GM12878 (cell line): ENCODE measurements at regions not wholly inside any gene's neighbourhood (a gene's known extent, or its start where the extent isn't known, plus 50 kb on each side); places are given as distances from the start of the nearest gene placed in this dataset.

Experiments
- ATAC-seq: fragments of 200-7000 bp; cut with Tn5 transposase; 3 replicates; pipeline ENCODE4 v1.9.1; 2020; ENCODE audit warnings: mild to moderate bottlenecking, moderate library complexity
- BruUV-seq: library from RNA; stranded (reverse); fragments of 400-500 nt; replicated peaks from 2 replicates; lab custom pipeline; 2021; lab: Mats Ljungman, UMichigan
- CTCF ChIA-PET: fragments of 300-600 bp; sonication (Branson Sonifier 250); formaldehyde crosslinking; extraction: SDS; loops from one replicate; lab custom pipeline; 2021; ENCODE audit warnings: inconsistent platforms; lab: Yijun Ruan, JAX
- POLR2A ChIA-PET: fragments of 350-600 bp; formaldehyde crosslinking; extraction: SDS; loops from one replicate; lab custom pipeline; 2021; ENCODE audit warnings: inconsistent platforms; lab: Charles Lee
- RAD21 ChIA-PET: fragments of 300-600 bp; sonication (Branson Sonifier 250); formaldehyde crosslinking; loops from one replicate; lab custom pipeline; 2023; ENCODE audit warnings: antibody characterized with exemption; ENCODE audit not compliant: unreplicated experiment; lab: Charles Lee
- SMC1A ChIA-PET: fragments of 300-600 bp; sonication (Branson Sonifier 250); formaldehyde crosslinking; loops from one replicate; lab custom pipeline; 2023; ENCODE audit not compliant: unreplicated experiment, uncharacterized antibody; lab: Charles Lee
- DNase-seq: peaks from one replicate; pipeline ENCODE4 v3.0.0-alpha.2; 2011; ENCODE audit warnings: low read depth, low spot score
- FAIRE-seq: peaks from 3 replicates; lab custom pipeline; 2011; peaks lifted over from hg19 to GRCh38; lab: Jason Lieb, UNC
- H2AFZ ChIP-seq: 2 replicates; pipeline ENCODE4 v1.6.0; 2011; ENCODE audit warnings: low read depth, low read length, control low read depth; ENCODE audit not compliant: control insufficient read depth
- H3K27ac ChIP-seq: 2 replicates; pipeline ENCODE4 v1.5.1; 2011; ENCODE audit warnings: control low read depth; ENCODE audit not compliant: control insufficient read depth, insufficient read depth
- H3K27me3 ChIP-seq, 2 experiments: replicated peaks in 1 of 2; 2 replicates each; pipeline versions ENCODE4 v1.6.0 to v1.6.1; 2011; ENCODE audit warnings: low read length in 1 of 2; ENCODE audit not compliant: control insufficient read depth in 2 of 2, insufficient read depth in 2 of 2
- H3K36me3 ChIP-seq, 2 experiments: 2 replicates each; pipeline ENCODE4 v1.5.1; 2011; ENCODE audit warnings: low read length in 1 of 2; ENCODE audit not compliant: control insufficient read depth in 2 of 2, insufficient read depth in 2 of 2
- H3K4me1 ChIP-seq: 2 replicates; pipeline ENCODE4 v1.6.1; 2011; ENCODE audit warnings: mild to moderate bottlenecking, low read length, moderate library complexity, mixed read lengths; ENCODE audit not compliant: control insufficient read depth, insufficient read depth
- H3K4me2 ChIP-seq: 2 replicates; pipeline ENCODE4 v1.6.0; 2011; ENCODE audit warnings: control low read depth; ENCODE audit not compliant: control insufficient read depth, insufficient read depth
- H3K4me3 ChIP-seq: fragments of 200-600 bp; sonication (generic); 2 replicates; pipeline ENCODE4 v1.5.1; 2016
- H3K79me2 ChIP-seq: 2 replicates; pipeline ENCODE4 v1.6.0; 2011; ENCODE audit warnings: low read length; ENCODE audit not compliant: control insufficient read depth, insufficient read depth
- H3K9ac ChIP-seq: 2 replicates; pipeline ENCODE4 v1.8.0; 2011; ENCODE audit warnings: low read length, control low read depth, mixed read lengths; ENCODE audit not compliant: control insufficient read depth, insufficient read depth
- H3K9me3 ChIP-seq: replicated peaks from 3 replicates; pipeline ENCODE4 v1.5.1; 2011; ENCODE audit warnings: mild to moderate bottlenecking, low read length; ENCODE audit not compliant: control insufficient read depth, insufficient read depth
- H4K20me1 ChIP-seq: 2 replicates; pipeline ENCODE4 v1.6.0; 2011; ENCODE audit not compliant: control insufficient read depth, insufficient read depth
- BACH1 ChIP-seq: fragments of 450-650 bp; IDR thresholded peaks from 2 replicates; pipeline ENCODE4 v1.6.1; 2017; ENCODE audit warnings: mild to moderate bottlenecking, borderline replicate concordance
- CBX5 ChIP-seq: sonication (generic); IDR thresholded peaks from 2 replicates; pipeline ENCODE4 v1.6.1; 2016; ENCODE audit warnings: low read depth, moderate library complexity, mild to moderate bottlenecking, inconsistent platforms
- YY1 ChIP-seq: IDR thresholded peaks from 2 replicates; pipeline ENCODE4 v1.6.1; 2011; ENCODE audit warnings: low read depth, mild to moderate bottlenecking, low read length
- WGBS: methylation state at CpG from one replicate; pipeline ENCODE4 v1.1.6; 2016; ENCODE audit warnings: low lambda C conversion rate; ENCODE audit not compliant: insufficient replicate concordance, insufficient coverage; ENCODE audit errors: missing lambda C conversion rate; 5-methylcytosine and 5-hydroxymethylcytosine counted together
- in situ Hi-C: fragments of 300-500 bp; cut with MboI; formaldehyde crosslinking; loops from 9 replicates; pipeline ENCODE4 v1.14.3; 2018; ENCODE audit warnings: mixed read lengths
- intact Hi-C: fragments of 100-400 bp; cut with micrococcal nuclease; formaldehyde crosslinking; loops from one replicate; pipeline ENCODE4 v1.14.2; 2022; ENCODE audit not compliant: unreplicated experiment

GRCh38 chr10:47189802-47190201 is 110.2 kb upstream of the GDF10 start:
- CTCF ChIA-PET = no interaction called here
- no peak overlapping the region for H3K27ac ChIP-seq
- no peak for DNase-seq
- no peak overlapping the region for H3K9ac ChIP-seq
- no peak for ATAC-seq
- no peak for FAIRE-seq
- H3K4me3 ChIP-seq = no peak overlapping the region
- H2AFZ ChIP-seq = no peak overlapping the region
- no peaks in the 10 kb centered on the region for H4K20me1 ChIP-seq
- SMC1A ChIA-PET = no interaction called here
- H3K4me2 ChIP-seq = no peak overlapping the region
- H3K27me3 ChIP-seq = no peaks in the 10 kb centered on the region; a peak in 2 of 4 replicates
- no peaks in the 10 kb centered on the region for H3K36me3 ChIP-seq
- TF ChIP-seq CBX5 = no peak
- no peak for TF ChIP-seq YY1
- RAD21 ChIA-PET = no interaction called here
- H3K79me2 ChIP-seq = no peaks in the 10 kb centered on the region
- in situ Hi-C loops (no loop called here), intact Hi-C loops (no loop called here)
- WGBS = 4% methylated on average over 6 of the region's 6 CpGs
- no peaks in the 10 kb centered on the region for H3K9me3 ChIP-seq
- H3K4me1 ChIP-seq = no peaks in the 10 kb centered on the region
- no TSS peak for BruUV-seq
- POLR2A ChIA-PET = no interaction called here

GRCh38 chr10:47190301-47190700 is 109.7 kb upstream of the GDF10 start:
- in situ Hi-C loops (no loop called here), intact Hi-C loops (no loop called here)
- ATAC-seq (no peak), DNase-seq (no peak), FAIRE-seq (no peak)
- Histone ChIP-seq H3K79me2 (no peaks in the 10 kb centered on the region), H3K27me3 (no peaks in the 10 kb centered on the region; a peak in 2 of 4 replicates), H3K4me1 (no peaks in the 10 kb centered on the region), H3K27ac (no peak overlapping the region), H3K36me3 (no peaks in the 10 kb centered on the region), H3K4me2 (no peak overlapping the region), H3K9me3 (no peaks in the 10 kb centered on the region), H4K20me1 (no peaks in the 10 kb centered on the region), H3K9ac (no peak overlapping the region), H2AFZ (no peak overlapping the region), H3K4me3 (no peak overlapping the region)
- ChIA-PET SMC1A (no interaction called here), RAD21 (no interaction called here), POLR2A (no interaction called here), CTCF (no interaction called here)
- WGBS = 8% methylated on average over 5 of the region's 5 CpGs
- no peak for TF ChIP-seq BACH1
- no TSS peak for BruUV-seq
